Limb (tissue), 2 donors: ENCODE measurements at regions not wholly inside any gene's neighbourhood (a gene's known extent, or its start where the extent isn't known, plus 50 kb on each side); places are given as distances from the start of the nearest gene placed in this dataset.
"Not testable (repeated sequence)": the region's sequence is repeated elsewhere in the genome, so short reads cannot be mapped to it uniquely, and the experiment has no call there.

Source experiments
- DNase-seq, 2 donors: peaks; one replicate each; pipeline ENCODE4 v3.0.0-alpha.2; 2016; ENCODE audit errors: extremely low spot score in 2 of 2

DNA sequence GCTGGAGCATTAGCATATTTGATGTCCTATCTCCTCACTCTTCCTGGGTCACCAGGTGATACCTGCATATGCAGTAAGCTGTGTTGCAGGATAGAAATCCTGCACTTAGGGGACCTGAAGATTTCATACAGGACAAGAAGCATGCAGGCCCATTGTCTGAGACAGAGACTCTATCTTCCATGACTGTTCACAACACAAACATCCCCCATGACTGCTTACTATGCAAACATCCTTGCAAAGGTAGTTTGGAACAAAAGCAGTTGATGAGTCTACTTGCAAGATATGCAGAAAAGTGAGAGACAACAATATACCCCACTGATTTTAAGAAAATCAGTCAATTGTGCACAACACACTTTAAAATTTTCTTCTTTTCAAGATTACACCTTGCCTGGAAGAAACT, 108.6 kb upstream of the ZEB2 start:
- DNase-seq, result no peak

GRCh38 chr2:144625626-144626025, 105.7 kb upstream of the ZEB2 start:
- DNase-seq, result no peak

DNA sequence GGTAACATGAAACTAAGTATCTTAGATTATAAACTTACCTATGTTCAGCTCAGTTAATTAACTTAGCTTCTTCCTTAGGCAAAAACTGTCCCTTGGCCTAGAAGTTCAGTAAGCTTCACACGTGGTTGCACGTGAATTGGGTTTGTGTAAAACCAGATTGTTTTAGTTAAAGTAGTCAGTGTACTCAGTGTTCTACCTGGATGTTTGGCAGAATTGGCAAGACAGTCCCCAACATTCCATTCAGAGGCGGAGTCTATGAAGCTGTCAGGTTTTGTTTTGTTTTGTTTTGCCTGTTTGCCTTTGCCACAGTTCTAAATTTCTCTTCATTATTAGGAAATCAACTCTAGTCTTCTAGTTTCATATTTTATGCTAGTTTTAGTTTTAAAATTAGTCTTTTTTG, 105.3 kb upstream of the ZEB2 start:
- DNase-seq, result no peak

DNA sequence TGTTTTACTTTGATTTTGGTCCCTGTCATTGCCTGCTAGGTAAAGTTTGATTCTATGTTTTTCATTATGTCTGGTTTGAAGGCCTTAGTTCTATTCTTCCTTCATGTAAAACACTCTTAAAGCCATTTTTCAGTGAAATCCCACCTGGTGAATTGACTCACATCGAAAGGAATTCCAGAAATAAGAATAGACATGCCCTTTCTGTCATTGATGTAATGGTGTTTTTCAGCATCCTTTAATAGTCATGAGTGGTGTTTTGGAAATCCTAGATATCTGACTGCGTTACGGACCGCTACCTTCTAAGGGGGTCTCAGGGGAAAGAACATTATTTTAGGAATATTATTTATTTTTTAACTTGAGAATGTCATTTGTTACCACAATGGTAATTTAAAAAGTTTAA, 104.5 kb upstream of the ZEB2 start:
- DNase-seq, result no peak

GRCh38 chr2:144622373-144622772, 102.5 kb upstream of the ZEB2 start:
- not testable (repeated sequence) for DNase-seq

DNA sequence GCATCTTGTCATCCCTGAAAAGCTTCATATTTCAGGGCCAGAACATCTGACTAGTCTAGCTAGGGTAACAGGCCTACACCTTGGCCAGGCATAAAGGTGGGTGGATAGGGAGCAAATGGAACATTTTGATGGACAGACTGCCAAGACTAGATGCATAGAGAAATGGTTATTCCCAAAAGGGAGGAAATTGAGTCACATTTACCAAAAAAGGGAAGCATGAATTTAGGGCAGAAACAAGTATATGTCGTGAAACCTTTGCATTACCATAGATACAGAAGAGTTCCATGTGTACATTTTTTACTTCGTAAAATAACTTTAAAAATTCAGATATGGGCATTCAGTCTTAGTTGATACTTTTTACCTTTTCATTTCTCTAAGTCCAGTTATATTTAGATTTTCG, 101.3 kb upstream of the ZEB2 start:
- DNase-seq, result no peak

GRCh38 chr2:144619760-144620159, 99.8 kb upstream of the ZEB2 start:
- no peak for DNase-seq

DNA sequence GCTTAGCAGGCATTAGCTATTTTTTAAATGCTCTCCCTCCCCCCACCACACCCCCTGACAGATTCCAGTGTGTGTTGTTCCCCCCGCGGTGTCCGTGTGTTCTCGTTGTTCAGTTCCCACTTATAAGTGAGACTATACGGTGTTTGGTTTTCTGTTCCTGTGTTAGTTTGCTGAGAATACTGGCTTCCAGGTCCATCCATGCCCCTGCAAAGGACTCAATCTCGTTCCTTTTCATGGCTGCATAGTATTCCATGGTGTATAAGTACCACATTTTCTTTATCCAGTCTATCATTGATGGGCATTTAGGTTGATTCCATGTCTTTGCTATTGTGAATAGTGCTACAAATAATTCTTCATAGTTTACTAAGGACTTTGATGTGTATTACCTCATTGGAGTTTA, 97.3 kb upstream of the ZEB2 start:
- not testable (repeated sequence) for DNase-seq

- DNase-seq, result no peak
These were observed 96.1 kb upstream of the ZEB2 start for GRCh38 chr2:144615866-144616565.

DNA sequence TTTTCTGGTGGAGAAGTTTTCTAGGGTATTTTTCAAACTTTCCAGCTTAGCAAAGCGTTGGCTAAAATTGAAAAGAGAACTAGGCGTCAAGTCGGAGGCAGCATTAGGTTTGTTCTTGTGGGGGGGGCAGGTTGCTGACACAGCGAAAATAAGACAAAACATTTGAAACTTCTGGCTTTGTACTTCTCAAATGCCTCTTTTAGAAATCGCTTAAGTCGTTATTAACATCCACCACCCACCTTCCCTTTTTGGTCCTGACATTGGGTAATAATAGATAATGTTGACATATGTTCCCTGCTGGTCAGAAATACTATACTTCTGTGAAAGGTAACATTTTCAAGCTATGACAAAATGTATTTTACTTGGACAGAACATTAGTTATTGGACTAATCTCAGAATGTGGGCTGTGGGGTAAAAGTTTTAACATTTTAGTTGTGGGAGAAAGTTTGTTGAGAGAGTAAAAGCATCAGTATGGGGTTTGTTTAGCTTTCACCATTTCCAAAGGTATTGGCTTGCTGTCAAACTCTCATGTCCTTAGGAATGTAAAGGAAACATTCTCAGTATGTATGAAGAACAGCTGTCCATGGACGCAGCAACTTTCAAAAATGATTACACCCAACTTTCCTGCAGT, 88.1 kb upstream of the ZEB2 start:
- peak; percentile 34 to 58 for DNase-seq

- no peak for DNase-seq
These were observed 87.2 kb upstream of the ZEB2 start for GRCh38 chr2:144607099-144607498.

DNA sequence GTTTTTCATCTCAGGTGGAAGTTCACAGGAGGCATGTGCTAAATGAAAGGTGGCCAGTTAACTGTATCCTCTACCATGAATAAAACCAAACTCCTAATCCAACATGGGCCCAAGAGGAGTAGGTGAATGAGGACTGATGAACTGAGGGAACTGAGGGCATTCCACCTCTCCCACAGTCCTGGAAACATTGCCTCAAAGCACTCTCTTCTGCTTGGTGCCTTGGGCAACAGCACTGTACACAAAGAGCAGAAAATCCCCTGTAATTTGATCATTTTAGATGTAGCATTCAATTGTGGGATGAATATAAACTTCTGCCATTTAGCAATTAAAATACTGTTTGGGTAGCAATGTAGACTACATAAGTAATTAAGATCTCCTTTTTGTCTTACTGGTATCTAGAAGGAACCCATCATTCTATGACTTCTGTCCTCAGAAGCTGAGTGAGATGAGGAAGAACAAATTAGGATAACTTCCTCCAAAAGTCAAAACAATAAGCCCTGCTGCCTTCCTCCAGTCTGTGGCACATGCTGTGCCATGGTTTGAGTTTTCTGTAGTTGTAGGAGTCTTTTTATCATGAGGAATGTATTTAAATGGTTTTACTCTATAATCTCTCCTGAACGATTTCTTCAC, 86.7 kb upstream of the ZEB2 start:
- DNase-seq, result no peak

DNA sequence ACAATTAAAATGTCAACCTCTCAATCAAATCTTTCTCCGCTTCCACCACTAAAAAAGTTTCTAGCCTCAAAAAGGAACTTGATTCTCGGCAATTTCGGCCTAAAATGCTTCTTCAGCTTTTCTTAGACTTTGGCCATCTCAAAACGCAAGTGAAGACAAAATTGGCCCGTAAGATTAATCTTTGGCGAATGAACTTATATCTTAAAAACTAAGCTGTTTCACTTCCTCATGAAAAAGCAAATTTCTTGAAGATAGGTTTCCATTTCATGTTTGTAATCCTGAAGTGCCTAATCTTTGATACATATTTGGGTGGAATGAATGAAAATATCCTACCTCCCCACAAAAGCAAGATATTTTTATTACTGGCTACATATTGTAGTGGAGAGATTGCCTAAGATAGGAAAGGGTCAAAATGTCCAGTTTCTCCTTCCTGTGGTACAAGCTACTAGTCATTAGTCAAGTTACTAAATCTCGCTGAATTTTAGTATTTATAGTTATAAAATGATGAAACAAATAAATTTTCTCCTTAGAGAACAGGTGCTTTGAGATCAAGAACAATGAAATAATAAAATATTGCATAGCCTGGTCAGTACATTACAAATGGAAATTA, 85.4 kb upstream of the ZEB2 start:
- DNase-seq, result no peak

DNA sequence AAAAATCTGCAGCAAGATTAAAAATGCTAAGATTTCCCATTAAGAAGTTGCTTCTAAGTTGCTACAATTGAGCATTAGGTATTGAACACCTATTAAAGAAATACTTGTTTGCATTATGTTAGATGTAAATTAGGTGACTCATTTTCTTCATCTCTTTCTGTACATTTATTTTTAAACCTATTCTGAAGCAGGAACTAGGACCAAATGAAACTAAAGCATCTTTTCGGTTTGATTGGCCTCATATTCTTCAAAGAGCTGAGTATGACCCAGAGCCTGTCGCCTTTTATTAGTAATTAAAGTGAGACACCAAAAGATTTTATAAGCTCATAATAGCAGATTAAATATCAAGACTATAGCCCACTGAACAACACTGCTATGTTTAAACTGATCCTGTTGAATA, 83.4 kb upstream of the ZEB2 start:
- DNase-seq, result no peak

- no peak for DNase-seq
These were observed 79.0 kb upstream of the ZEB2 start for GRCh38 chr2:144598906-144599305.

DNA sequence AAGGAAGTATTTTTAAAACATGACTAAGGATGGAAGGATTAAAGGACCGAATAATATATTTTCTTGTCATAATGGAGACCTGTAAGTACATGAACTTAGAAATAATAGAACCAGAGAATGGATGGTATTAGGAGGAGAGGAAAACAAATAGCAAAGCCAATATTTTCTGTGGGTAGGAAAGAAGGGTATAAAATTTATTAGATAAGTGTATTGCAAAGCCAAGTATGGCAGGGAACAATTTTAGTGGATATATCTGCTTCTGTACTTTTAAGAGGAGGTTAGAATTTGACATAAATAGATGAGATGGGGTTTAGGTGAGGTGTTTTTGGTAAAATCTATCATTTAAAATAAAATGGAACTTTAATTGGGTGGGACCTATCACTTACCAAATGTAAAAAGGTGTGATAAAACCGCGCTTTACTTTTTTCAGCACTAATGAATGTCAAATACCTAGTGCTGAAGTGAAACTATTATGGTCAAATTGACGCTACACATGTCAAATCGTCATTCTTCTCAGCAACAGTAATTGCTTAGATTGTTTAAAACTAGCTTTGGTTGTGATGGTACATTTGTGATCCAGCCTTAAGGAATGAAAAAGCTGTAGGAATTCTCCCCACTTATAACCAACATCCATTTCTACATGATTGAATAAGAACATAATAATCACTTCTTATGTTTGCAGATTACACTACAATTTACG, 78.1 kb upstream of the ZEB2 start:
- DNase-seq, result no peak

DNA sequence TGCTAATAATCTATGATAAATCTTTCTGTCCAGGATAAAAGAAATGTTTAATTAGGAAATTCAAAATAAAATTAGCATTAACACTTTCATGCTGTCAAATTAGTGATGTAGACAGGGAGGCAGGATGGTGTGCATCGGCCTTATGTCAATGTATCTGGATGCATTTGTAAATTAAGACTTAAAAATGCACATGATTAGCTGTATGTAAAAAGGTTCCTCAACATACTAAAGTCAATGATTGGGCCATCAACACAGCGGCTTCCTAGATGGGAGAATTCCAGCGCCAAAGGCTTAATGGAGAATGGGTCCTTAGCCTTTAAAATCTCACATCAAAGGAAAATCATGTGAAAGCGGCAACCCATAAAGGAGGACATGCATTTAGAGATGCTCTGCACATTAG, 77.5 kb upstream of the ZEB2 start:
- DNase-seq, result no peak

- DNase-seq, result no peak
These were observed 76.4 kb upstream of the ZEB2 start for GRCh38 chr2:144596073-144596871.

GRCh38 chr2:144595686-144596072, 75.8 kb upstream of the ZEB2 start:
- DNase-seq, result no peak

- DNase-seq, result no peak
These were observed 75.4 kb upstream of the ZEB2 start for GRCh38 chr2:144595279-144595678.

- no peak for DNase-seq
These were observed 73.9 kb upstream of the ZEB2 start for GRCh38 chr2:144593803-144594202.
